ENCODE measurements at regions not wholly inside any gene's neighbourhood (a gene's known extent, or its start where the extent isn't known, plus 50 kb on each side); places are given as distances from the start of the nearest gene placed in this dataset.
"Not testable (repeated sequence)": the region's sequence is repeated elsewhere in the genome, so short reads cannot be mapped to it uniquely, and the experiment has no call there.

GRCh38 chr2:155879900-155880299 lies 452.6 kb downstream of the NR4A2 start:
- not testable (repeated sequence) for DNase-seq

- no peak for DNase-seq
These were observed 460.1 kb downstream of the NR4A2 start for GRCh38 chr2:155872396-155872795.

- DNase-seq = no peak
These were observed 460.6 kb downstream of the NR4A2 start for GRCh38 chr2:155871940-155872339.

- DNase-seq = no peak
These were observed 465.0 kb downstream of the NR4A2 start for GRCh38 chr2:155867564-155867963.

- no peak for DNase-seq
These were observed 466.0 kb downstream of the NR4A2 start for GRCh38 chr2:155866477-155866876.

GRCh38 chr2:155852156-155852555 lies 480.4 kb downstream of the NR4A2 start:
- DNase-seq = no peak

- DNase-seq = no peak
These were observed 486.3 kb downstream of the NR4A2 start for GRCh38 chr2:155846259-155846658.

GRCh38 chr2:155844461-155844860 lies 488.1 kb downstream of the NR4A2 start:
- DNase-seq = no peak

- DNase-seq = no peak
These were observed 490.4 kb downstream of the NR4A2 start for GRCh38 chr2:155842103-155842502.

GRCh38 chr2:155841442-155841841 lies 491.1 kb downstream of the NR4A2 start:
- DNase-seq = no peak

GRCh38 chr2:155840661-155841060 lies 491.9 kb downstream of the NR4A2 start:
- no peak for DNase-seq

GRCh38 chr2:155839991-155840390 lies 492.5 kb downstream of the NR4A2 start:
- DNase-seq = no peak

- DNase-seq = no peak
These were observed 493.1 kb downstream of the NR4A2 start for GRCh38 chr2:155839436-155839835.

GRCh38 chr2:155836439-155836838 lies 496.1 kb downstream of the NR4A2 start:
- DNase-seq = no peak

GRCh38 chr2:155830817-155831579 lies 501.5 kb downstream of the NR4A2 start:
- DNase-seq = no peak

GRCh38 chr2:155830351-155830750 lies 502.2 kb downstream of the NR4A2 start:
- DNase-seq = no peak

- no peak for DNase-seq
These were observed 506.6 kb downstream of the NR4A2 start for GRCh38 chr2:155825876-155826275.

GRCh38 chr2:155815851-155816250 lies 516.7 kb downstream of the NR4A2 start:
- DNase-seq = no peak

GRCh38 chr2:155815275-155815674 lies 517.2 kb downstream of the NR4A2 start:
- no peak for DNase-seq

- DNase-seq = no peak
These were observed 522.1 kb downstream of the NR4A2 start for GRCh38 chr2:155810411-155810810.

GRCh38 chr2:155802888-155803287 lies 529.6 kb downstream of the NR4A2 start:
- DNase-seq = no peak

GRCh38 chr2:155792666-155793065 lies 539.9 kb downstream of the NR4A2 start:
- DNase-seq = no peak

GRCh38 chr2:155770516-155770915 lies 562.0 kb downstream of the NR4A2 start:
- DNase-seq = no peak

GRCh38 chr2:155766342-155767115 lies 566.0 kb downstream of the NR4A2 start:
- no peak for DNase-seq
